Activated T-helper 17 cell treated with anti-CD3 and anti-CD28 coated beads, Interleukin-2, amount 50 U/mL, for 72 hours (primary cell): ENCODE measurements at regions not wholly inside any gene's neighbourhood (a gene's known extent, or its start where the extent isn't known, plus 50 kb on each side); places are given as distances from the start of the nearest gene placed in this dataset.

ENCODE experiments used
- ATAC-seq: fragments of 150-1000 bp; cut with Tn5 transposase; replicated peaks from 2 replicates; pipeline ENCODE4 v1.10.0; 2021; ENCODE audit warnings: mild to moderate bottlenecking, moderate library complexity
- H3K27ac Mint-ChIP-seq: one replicate; pipeline ENCODE4 v1.8.0; 2022; ENCODE audit warnings: mixed read lengths
- H3K27me3 Mint-ChIP-seq: one replicate; pipeline ENCODE4 v1.8.0; 2022; ENCODE audit warnings: mixed read lengths
- H3K36me3 Mint-ChIP-seq: one replicate; pipeline ENCODE4 v1.8.0; 2022; ENCODE audit warnings: low read depth, mild to moderate bottlenecking, mixed read lengths
- H3K4me1 Mint-ChIP-seq: one replicate; pipeline ENCODE4 v1.8.0; 2022; ENCODE audit warnings: mixed read lengths
- H3K4me3 Mint-ChIP-seq: one replicate; pipeline ENCODE4 v1.8.0; 2022; ENCODE audit warnings: mild to moderate bottlenecking, mixed read lengths
- H3K9me3 Mint-ChIP-seq: one replicate; pipeline ENCODE4 v1.8.0; 2022; ENCODE audit warnings: mixed read lengths

DNA sequence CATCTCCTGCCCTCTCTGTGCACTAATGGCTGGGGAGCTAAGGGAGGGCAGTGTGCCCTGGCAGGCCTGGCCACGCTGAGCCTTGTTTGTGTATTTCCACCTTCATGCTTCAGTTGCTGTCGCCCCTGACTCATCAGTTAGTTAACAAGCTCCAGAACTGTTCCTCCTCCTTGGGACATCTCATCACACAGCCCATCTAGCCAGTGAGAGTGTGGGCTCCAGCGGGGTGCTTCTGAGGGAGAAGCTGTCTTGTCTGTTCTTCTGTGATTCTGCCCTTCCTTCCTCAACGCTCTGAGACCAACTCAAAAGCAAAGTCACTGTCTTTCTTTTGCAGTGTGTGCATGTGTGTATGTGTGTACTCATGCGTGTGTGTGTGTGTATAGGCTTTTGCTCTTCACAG is 58.3 kb upstream of the CPEB4 start:
- Mint-ChIP-seq H3K4me1 (no peaks in the 10 kb centered on the region), H3K27me3 (no peaks in the 10 kb centered on the region), H3K27ac (no peak overlapping the region), H3K4me3 (no peak overlapping the region), H3K9me3 (peaks cover 7% of the 10 kb centered on the region), H3K36me3 (no peaks in the 10 kb centered on the region)
- no peak for ATAC-seq

DNA sequence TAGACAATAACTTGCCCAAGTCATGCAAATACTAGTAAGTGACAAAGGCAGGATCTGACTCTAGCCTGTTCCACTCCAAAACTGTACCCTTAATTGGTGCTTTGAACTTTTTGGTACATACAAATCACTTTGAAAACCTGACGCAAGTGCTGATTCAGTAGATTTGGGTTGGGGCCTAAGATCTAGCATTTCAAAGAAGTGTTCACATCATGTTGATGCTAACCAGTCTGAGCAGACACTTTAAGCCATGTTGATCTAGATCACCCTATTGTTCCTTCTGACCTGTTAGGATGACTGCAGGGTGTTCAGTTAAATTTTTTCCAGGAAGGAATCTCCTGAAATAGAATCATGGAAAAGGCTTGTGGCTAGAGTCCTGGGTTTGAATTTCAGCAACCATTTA is 57.7 kb upstream of the CPEB4 start:
- no peaks in the 10 kb centered on the region for H3K4me1 Mint-ChIP-seq
- H3K27ac Mint-ChIP-seq, result no peak overlapping the region
- H3K9me3 Mint-ChIP-seq, result peaks cover 7% of the 10 kb centered on the region
- no peak overlapping the region for H3K4me3 Mint-ChIP-seq
- no peak for ATAC-seq
- no peaks in the 10 kb centered on the region for H3K27me3 Mint-ChIP-seq
- H3K36me3 Mint-ChIP-seq, result no peaks in the 10 kb centered on the region

DNA sequence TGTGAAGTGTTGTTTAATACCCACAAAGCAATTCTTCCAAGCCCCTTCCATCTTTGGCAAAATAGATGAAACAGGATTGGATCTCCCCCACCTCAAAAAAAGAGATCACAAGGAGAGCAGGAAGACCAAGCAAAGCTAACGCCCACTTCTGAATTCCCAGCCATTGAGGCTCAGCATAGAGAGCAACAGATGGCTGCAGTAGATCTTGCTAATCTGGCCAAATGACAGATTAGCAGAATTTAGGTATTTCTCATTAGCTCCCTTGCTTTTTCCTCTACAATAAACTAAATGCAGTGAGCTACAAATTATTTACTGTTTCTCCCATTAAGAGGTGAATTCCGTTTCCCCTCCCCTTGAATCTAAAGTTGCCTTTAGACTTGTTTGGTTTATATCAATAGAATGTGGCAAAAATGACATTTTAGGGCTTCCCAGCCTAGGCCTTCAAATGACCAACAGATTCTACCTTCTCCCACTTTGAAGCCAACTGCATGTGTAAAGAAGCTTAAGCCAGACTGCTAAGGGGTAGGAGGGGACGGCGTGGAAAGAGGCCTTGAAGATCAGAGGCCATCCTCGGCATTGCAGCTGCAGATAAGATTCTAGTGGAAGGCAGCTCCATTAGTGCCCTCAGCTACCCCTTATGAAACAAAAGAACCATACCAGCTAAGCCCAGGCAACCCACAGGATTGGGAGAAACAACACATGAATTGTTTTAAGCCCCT is 56.8 kb upstream of the CPEB4 start:
- H3K4me1 Mint-ChIP-seq, result no peaks in the 10 kb centered on the region
- no peaks in the 10 kb centered on the region for H3K36me3 Mint-ChIP-seq
- H3K4me3 Mint-ChIP-seq, result no peak overlapping the region
- no peak for ATAC-seq
- no peaks in the 10 kb centered on the region for H3K27me3 Mint-ChIP-seq
- no peak overlapping the region for H3K27ac Mint-ChIP-seq
- peaks cover 7% of the 10 kb centered on the region for H3K9me3 Mint-ChIP-seq

DNA sequence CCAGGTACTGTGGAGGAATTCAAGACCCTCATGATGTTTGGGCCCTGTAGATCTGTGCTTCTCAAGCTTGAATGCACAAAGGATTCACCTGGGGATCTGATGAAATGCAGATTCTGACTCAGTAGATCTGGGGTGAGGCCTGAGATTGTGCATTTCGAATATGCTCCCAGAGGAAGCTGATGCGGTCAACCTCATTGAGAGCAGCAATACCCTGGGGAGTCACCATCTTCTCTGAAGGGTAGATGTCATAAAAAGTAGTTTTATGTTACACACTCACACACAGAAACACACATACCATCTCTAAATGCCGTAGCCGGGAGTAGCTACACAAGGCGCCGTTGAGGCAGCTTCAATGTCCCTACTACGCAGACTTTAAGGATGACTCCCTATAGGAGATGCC is 55.8 kb upstream of the CPEB4 start:
- no peaks in the 10 kb centered on the region for H3K27me3 Mint-ChIP-seq
- no peaks in the 10 kb centered on the region for H3K4me1 Mint-ChIP-seq
- H3K4me3 Mint-ChIP-seq, result no peak overlapping the region
- H3K36me3 Mint-ChIP-seq, result no peaks in the 10 kb centered on the region
- H3K27ac Mint-ChIP-seq, result no peak overlapping the region
- peaks cover 7% of the 10 kb centered on the region for H3K9me3 Mint-ChIP-seq
- ATAC-seq, result no peak

DNA sequence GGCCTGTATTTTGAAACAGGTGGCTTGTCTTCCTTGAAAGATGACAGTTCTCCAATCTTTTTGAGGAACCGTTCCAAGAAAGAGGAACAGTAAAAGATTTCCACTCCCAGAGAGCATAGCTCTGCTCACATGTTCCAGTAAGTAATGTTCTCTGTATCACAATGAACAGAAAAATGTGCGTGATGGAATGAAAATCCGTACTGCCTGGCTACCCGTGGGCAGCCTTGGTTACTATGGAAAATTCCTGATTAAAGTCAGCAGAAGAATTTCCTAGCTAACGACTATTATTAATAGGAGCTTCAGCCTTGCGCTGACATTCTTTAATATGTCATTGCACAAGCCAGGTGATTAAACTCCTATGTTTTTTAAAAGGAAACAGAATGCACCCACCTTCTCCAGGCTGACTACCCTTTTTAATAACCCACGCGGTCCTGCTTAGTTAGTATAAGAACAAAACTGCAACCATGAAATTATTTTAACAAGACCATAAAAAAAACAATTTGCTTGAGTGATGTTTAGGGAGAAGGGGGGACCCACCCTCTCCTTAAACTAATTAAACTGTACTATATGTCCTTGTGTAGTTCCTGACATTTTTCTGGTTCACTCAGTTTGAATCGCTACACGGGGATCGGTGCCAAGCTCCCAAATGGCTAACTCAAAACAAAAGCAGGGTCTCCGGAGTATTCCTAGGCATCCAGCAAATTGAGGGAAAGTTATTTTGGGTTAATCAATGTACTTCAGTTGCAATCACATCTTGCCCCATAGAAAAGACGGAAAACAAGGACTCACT is 54.8 kb upstream of the CPEB4 start:
- H3K4me3 Mint-ChIP-seq, result no peak overlapping the region
- H3K4me1 Mint-ChIP-seq, result no peaks in the 10 kb centered on the region
- H3K36me3 Mint-ChIP-seq, result no peaks in the 10 kb centered on the region
- no peak overlapping the region for H3K27ac Mint-ChIP-seq
- no peaks in the 10 kb centered on the region for H3K9me3 Mint-ChIP-seq
- ATAC-seq, result no peak
- H3K27me3 Mint-ChIP-seq, result no peaks in the 10 kb centered on the region

DNA sequence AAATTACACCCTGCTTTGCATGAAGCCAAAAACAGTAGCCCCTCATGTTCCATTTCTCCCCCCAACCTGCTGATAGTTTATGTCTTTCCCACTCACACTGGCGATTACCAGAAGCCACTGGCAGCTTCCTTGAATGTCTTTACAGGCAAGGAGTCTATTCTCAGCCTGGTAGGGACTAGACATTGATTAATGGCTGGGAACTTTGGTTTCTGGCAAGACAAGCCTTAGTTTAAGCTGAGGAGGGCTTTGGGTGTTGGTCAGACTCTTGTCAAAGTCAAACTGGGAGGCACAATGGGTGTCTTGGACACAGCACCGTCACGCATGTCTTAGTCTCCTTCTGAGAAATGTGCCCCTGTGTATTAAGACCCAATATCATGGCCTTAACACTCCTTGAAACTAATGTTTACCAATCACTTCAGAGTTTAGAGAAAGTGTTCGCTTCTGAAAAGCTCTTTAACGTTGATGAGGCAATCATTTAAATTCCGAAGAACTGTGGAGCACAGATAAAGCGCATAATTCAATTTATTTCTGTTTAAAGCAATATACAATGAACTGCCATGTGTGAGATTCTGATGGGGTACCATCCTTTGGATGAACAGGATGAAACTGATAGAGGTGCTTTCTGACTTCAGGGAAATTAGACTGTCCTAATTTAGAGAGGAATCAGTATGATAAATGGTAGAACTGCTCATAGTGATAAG is 53.9 kb upstream of the CPEB4 start:
- no peaks in the 10 kb centered on the region for H3K36me3 Mint-ChIP-seq
- H3K27me3 Mint-ChIP-seq, result no peaks in the 10 kb centered on the region
- no peak overlapping the region for H3K27ac Mint-ChIP-seq
- no peak overlapping the region for H3K4me3 Mint-ChIP-seq
- ATAC-seq, result no peak
- no peaks in the 10 kb centered on the region for H3K9me3 Mint-ChIP-seq
- no peaks in the 10 kb centered on the region for H3K4me1 Mint-ChIP-seq

DNA sequence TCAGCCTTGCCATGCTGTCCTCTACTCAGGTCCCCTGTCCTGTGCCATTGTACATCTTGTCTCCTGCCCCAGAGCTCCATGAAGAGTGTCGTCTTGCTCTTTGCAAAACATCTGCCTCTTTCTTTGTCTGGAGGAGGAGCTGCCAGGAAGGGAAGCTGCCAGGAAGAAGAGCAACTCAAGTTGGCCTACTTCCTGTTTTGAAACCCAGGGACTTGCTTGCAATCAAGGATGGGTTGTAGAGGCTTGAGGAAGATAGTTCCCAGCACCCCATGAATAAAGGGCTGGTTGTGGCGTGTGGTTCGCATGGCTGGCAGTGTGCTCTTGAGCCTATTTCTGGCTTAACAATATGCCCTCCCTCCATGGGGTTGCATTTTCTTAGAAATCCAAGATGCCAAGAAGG is 53.0 kb upstream of the CPEB4 start:
- no peaks in the 10 kb centered on the region for H3K36me3 Mint-ChIP-seq
- H3K9me3 Mint-ChIP-seq, result no peaks in the 10 kb centered on the region
- no peaks in the 10 kb centered on the region for H3K4me1 Mint-ChIP-seq
- H3K4me3 Mint-ChIP-seq, result no peak overlapping the region
- H3K27ac Mint-ChIP-seq, result no peak overlapping the region
- no peak for ATAC-seq
- H3K27me3 Mint-ChIP-seq, result no peaks in the 10 kb centered on the region

DNA sequence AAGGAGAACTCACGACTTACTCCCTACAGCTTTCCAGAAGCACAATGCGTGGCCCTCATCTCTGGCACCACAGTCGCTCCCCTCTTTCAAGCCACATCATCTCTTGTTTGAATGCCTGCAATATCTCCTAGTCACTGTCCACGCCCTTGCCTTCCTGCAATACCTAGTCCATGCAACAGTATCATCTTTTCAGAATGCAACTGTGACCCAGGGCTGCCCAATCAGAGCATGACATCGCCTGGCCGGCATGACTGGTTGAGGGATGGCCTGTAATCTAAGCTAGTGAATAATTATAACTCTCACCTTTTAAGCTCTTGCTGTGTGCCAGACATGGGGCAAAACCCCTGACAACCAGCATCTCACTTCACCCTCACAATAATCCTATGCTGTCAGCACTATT is 52.5 kb upstream of the CPEB4 start:
- ATAC-seq, result no peak
- H3K27ac Mint-ChIP-seq, result no peak overlapping the region
- H3K4me1 Mint-ChIP-seq, result no peaks in the 10 kb centered on the region
- no peaks in the 10 kb centered on the region for H3K36me3 Mint-ChIP-seq
- no peaks in the 10 kb centered on the region for H3K27me3 Mint-ChIP-seq
- no peak overlapping the region for H3K4me3 Mint-ChIP-seq
- no peaks in the 10 kb centered on the region for H3K9me3 Mint-ChIP-seq

DNA sequence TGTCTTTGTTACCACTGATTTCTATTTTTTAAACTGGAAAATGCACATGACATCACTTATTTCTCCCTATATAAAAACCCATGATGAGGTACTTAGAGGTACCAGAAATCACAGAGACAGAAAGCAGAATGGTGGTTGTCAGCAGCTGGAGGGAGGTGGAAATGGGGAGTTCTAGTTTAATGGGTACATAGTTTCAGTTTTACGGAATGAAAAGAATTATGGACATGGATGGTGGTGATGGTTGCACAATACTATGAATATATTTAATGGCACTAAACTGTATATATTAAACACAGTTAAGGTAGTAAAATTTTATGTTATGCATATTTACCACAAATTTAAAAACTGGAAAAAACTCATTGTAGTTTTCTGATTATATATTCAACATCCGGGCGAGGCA is 50.5 kb upstream of the CPEB4 start:
- Mint-ChIP-seq H3K27ac (no peak overlapping the region), H3K9me3 (no peaks in the 10 kb centered on the region), H3K4me3 (no peak overlapping the region), H3K27me3 (no peaks in the 10 kb centered on the region), H3K4me1 (no peaks in the 10 kb centered on the region), H3K36me3 (no peaks in the 10 kb centered on the region)
- no peak for ATAC-seq
